ENCODE measurements at regions not wholly inside any gene's neighbourhood (a gene's known extent, or its start where the extent isn't known, plus 50 kb on each side); places are given as distances from the start of the nearest gene placed in this dataset.

DNA sequence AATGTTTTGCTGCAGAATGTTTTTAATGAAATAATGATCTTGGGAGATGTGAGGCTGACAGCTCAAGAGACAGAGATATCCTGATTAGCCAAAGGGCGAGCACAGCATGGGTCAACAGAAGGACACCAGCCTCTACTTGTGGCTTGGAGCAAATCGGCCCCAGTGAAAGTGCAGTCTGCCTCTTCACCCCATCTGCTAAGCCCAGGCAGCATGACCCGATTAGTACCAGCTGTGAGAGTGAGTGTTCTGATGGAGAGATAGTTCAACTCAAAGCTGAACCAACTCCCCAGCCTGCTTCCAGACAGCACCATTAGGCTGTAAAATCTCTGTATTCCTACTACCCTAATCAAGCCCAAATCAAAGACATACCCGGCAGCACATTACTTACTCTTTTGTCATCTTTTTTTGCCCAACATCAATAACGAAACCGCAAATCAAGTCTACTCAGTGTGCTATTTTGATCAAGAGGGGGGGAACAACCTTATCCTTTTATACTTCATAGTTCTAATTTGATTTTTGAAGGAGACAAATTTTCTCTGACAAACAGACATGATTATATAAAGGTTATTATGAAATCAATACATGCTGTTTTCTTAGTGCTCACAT is 514.1 kb upstream of the NRSN1 start:
- DNase-seq (ENCODE audit: low read depth), result no peak
- no peak overlapping the region for H3K4me3 ChIP-seq (ENCODE audit: low read depth, low read length)
- TF ChIP-seq, protein P1, sequence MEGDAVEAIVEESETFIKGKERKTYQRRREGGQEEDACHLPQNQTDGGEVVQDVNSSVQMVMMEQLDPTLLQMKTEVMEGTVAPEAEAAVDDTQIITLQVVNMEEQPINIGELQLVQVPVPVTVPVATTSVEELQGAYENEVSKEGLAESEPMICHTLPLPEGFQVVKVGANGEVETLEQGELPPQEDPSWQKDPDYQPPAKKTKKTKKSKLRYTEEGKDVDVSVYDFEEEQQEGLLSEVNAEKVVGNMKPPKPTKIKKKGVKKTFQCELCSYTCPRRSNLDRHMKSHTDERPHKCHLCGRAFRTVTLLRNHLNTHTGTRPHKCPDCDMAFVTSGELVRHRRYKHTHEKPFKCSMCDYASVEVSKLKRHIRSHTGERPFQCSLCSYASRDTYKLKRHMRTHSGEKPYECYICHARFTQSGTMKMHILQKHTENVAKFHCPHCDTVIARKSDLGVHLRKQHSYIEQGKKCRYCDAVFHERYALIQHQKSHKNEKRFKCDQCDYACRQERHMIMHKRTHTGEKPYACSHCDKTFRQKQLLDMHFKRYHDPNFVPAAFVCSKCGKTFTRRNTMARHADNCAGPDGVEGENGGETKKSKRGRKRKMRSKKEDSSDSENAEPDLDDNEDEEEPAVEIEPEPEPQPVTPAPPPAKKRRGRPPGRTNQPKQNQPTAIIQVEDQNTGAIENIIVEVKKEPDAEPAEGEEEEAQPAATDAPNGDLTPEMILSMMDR (conservative IDR thresholded peaks at IDR 0.05; ENCODE audit: low read depth, low read length), result no peak

DNA sequence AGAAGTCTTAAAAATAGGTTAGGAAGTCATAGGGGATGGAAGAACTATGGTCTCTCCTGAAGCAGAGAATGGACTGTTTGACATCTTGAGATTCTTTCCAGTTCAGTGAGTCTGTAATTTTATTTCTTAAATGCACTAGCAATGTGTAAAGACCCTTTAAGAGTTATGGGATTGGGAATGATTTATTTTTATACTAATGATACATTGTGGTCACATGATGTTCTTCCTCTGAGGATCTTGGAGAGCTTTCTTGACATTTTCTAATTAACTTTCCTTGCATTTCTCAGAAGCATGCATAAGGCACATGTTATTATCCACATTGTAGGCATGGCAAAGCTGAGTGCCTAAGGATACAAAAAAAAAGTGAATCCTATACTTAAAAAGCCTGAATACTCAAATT is 507.6 kb upstream of the NRSN1 start:
- TF ChIP-seq, protein P1 (conservative IDR thresholded peaks at IDR 0.05; ENCODE audit: low read depth, low read length), result no peak
- no peak overlapping the region for H3K4me3 ChIP-seq (ENCODE audit: low read depth, low read length)
- no peak for DNase-seq (ENCODE audit: low read depth)

DNA sequence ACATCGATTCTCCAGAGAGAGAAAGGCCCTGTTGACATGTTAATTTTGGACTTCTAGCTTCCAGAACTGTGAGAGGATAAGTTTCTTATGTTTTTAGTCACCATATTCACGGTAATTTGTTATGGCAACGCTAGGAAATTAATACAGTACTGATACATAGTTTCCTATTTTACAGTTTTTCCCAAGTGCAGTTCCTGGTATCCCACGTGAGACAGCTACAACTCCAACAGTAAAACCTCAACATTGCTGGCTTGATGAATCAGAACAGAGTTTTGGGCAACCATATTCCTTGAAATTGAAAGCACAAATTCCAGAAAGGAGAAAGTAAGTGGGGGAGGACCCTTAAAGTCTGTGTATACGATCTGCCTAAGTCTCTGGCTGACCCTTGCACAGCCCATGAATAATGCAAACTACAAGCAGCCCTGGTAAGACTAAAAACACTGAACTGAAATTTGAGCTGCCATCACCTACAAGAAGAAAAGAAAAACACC is 505.1 kb upstream of the NRSN1 start:
- TF ChIP-seq, protein P1 (conservative IDR thresholded peaks at IDR 0.05; ENCODE audit: low read depth, low read length), result no peak
- no peak overlapping the region for H3K4me3 ChIP-seq (ENCODE audit: low read depth, low read length)
- DNase-seq (ENCODE audit: low read depth), result no peak

DNA sequence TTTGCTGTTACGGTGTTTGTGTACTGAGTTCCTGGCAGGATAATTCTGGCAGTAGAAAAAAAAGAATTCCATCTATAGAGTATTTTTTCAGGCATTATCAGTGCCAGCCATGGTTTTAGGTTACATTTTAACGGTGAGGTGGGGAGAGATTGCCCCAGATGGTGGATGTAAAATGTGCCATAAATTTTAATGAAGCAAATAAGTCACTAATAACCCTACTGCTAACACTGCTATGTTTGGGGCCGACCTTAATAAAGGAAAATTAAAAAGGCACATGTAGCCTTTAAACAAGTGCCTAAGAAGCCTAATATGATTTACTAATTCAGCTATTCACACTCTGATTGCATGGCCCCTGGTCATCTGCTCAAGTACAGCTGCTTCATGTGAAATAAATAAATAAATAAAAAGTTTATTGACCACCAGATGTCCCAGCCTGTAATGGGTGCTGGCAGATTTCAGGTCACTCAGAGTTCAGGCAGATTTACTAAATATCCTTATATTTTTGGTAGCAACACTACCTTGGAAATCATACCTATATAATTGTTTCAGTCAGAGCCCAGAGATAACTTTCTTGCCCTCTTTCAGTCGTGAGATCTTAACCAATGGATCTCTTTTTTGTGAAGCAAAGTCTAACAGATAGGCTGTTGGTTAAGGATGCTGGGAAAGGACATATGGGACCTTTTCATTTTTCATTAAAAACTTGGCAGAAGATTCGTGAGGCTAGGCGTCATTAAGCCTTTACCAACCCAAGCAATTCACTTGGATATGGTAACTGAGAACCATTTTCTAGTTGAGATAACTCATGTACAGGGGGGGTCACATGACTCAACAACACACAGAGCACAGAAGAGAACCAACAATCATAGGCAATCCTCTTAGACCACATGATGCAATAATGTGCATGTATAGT is 495.0 kb upstream of the NRSN1 start:
- TF ChIP-seq, protein P1 (conservative IDR thresholded peaks at IDR 0.05; ENCODE audit: low read depth, low read length), result no peak
- DNase-seq (ENCODE audit: low read depth), result no peak
- H3K4me3 ChIP-seq (ENCODE audit: low read depth, low read length), result no peak overlapping the region

DNA sequence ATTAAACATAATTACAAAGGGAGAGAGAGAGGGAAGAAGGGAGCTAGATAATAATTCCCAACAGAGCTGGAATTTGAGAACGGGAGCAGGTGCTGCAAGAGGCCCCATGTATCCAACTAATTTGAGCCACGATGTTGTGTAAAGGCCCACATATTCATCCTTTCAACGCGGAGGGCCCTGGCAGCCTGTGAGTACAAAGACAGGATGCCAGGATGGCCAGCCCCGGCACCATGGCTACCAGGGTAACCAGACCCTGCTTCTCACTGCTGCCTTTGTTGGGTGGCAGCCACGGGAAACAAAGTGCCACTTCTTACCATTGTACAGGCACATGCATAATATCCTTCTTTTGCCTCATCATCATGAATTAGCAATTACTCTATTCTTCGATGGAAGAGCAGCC is 492.0 kb upstream of the NRSN1 start:
- no peak overlapping the region for H3K4me3 ChIP-seq (ENCODE audit: low read depth, low read length)
- TF ChIP-seq, protein P1 (conservative IDR thresholded peaks at IDR 0.05; ENCODE audit: low read depth, low read length), result no peak
- DNase-seq (ENCODE audit: low read depth), result no peak

DNA sequence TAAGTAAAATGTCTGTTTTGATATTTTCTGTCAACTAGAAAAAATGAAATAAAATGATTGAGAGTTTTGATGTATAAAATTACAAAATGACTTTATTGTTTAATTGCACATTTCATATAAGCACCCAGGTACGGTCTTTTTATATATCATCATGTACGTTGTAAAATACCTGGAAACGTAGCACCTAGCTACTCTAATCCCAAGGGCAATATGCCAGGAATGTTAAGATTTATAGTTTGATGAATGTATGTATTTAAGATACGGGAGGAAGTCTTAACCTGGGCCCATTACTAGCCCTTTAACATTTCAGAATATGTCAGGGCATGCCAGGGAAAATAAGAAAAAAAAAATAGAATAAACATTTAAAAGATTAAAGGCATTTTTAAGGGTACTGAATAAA is 490.9 kb upstream of the NRSN1 start:
- no peak overlapping the region for H3K4me3 ChIP-seq (ENCODE audit: low read depth, low read length)
- no peak for DNase-seq (ENCODE audit: low read depth)
- TF ChIP-seq, protein P1 (conservative IDR thresholded peaks at IDR 0.05; ENCODE audit: low read depth, low read length), result no peak
